Loucy (cell line): ENCODE measurements at regions not wholly inside any gene's neighbourhood (a gene's known extent, or its start where the extent isn't known, plus 50 kb on each side); places are given as distances from the start of the nearest gene placed in this dataset.

Experiments
- H2AFZ ChIP-seq: fragments of 200-600 bp; sonication (generic); 2 replicates; pipeline ENCODE4 v1.6.0; 2016; ENCODE audit warnings: antibody characterized with exemption, mild to moderate bottlenecking, low read length, moderate library complexity
- H3F3A ChIP-seq: fragments of 200-600 bp; 2 replicates; pipeline ENCODE4 v1.6.0; 2016; ENCODE audit warnings: antibody characterized with exemption, low read depth, mild to moderate bottlenecking
- H3K27me3 ChIP-seq: fragments of 200-600 bp; sonication (generic); 2 replicates; pipeline ENCODE4 v1.6.1; 2014; ENCODE audit warnings: low read length, mild to moderate bottlenecking; ENCODE audit not compliant: insufficient read depth, poor library complexity, severe bottlenecking
- H3K36me3 ChIP-seq: fragments of 200-600 bp; sonication (generic); 2 replicates; pipeline ENCODE4 v1.6.1; 2016; ENCODE audit warnings: low read length; ENCODE audit not compliant: insufficient read depth
- H3K4me1 ChIP-seq: fragments of 200-600 bp; sonication (generic); 2 replicates; pipeline ENCODE4 v1.5.1; 2014; ENCODE audit warnings: low read length, mild to moderate bottlenecking; ENCODE audit not compliant: insufficient read depth, poor library complexity, severe bottlenecking
- H3K4me2 ChIP-seq: fragments of 200-600 bp; sonication (generic); 2 replicates; pipeline ENCODE4 v1.6.0; 2014; ENCODE audit warnings: antibody characterized with exemption, low read length, low read depth, mild to moderate bottlenecking; ENCODE audit not compliant: poor library complexity, severe bottlenecking
- H3K4me3 ChIP-seq: fragments of 200-600 bp; sonication (generic); 2 replicates; pipeline ENCODE4 v1.5.1; 2014; ENCODE audit warnings: low read length, mild to moderate bottlenecking, mixed read lengths; ENCODE audit not compliant: poor library complexity, severe bottlenecking
- H3K79me2 ChIP-seq: fragments of 200-600 bp; sonication (generic); 2 replicates; pipeline ENCODE4 v1.6.1; 2014; ENCODE audit warnings: low read length; ENCODE audit not compliant: insufficient read depth
- H3K9ac ChIP-seq: fragments of 200-600 bp; sonication (generic); 2 replicates; pipeline ENCODE4 v1.6.0; 2014; ENCODE audit warnings: mild to moderate bottlenecking, low read depth, low read length, moderate library complexity; ENCODE audit not compliant: poor library complexity, severe bottlenecking
- H3K9me2 ChIP-seq: fragments of 200-600 bp; sonication (generic); replicated peaks from 2 replicates; pipeline ENCODE4 v1.6.1; 2016; ENCODE audit warnings: low read depth, low read length, mixed read lengths
- H3K9me3 ChIP-seq: fragments of 200-600 bp; sonication (generic); 2 replicates; pipeline ENCODE4 v1.6.1; 2014; ENCODE audit warnings: mild to moderate bottlenecking, antibody characterized with exemption, low read length, low read depth; ENCODE audit not compliant: insufficient read depth
- H4K20me1 ChIP-seq: fragments of 200-600 bp; sonication (generic); 2 replicates; pipeline ENCODE4 v1.6.0; 2014; ENCODE audit warnings: antibody characterized with exemption, low read length, mild to moderate bottlenecking; ENCODE audit not compliant: insufficient read depth, poor library complexity, severe bottlenecking
- EZH2phosphoT487 ChIP-seq: fragments of 200-600 bp; IDR thresholded peaks from 2 replicates; pipeline ENCODE4 v1.6.1; 2018; ENCODE audit warnings: antibody characterized with exemption, mild to moderate bottlenecking, moderate library complexity, borderline replicate concordance
- TF ChIP-seq, protein P1 (sequence below): fragments of 200-600 bp; sonication (generic); conservative IDR thresholded peaks from 2 replicates; pipeline ENCODE4 v1.5.1; 2014; ENCODE audit warnings: mild to moderate bottlenecking, antibody characterized with exemption, low read length

DNA sequence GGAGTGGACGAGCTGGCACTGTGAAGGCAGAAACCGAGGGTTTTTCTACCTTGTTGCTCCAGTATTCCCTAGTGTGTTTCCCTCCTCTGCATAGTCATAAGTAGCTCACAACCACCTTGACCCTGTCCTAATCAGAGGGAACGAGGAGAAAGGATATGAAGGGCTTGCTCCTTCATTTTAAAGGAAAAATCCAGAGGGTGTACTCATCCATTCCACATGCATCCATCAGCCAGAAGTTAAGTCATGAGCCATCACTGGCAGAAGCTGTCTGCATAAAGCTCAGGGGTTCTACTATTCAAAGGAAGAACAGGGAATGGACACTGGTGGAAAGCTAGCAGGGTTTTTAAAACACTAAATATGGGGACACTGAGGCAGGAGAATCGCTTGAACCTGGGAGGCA is 84.3 kb upstream of the FOXN3 start:
- H3K9ac ChIP-seq: no peak overlapping the region

DNA sequence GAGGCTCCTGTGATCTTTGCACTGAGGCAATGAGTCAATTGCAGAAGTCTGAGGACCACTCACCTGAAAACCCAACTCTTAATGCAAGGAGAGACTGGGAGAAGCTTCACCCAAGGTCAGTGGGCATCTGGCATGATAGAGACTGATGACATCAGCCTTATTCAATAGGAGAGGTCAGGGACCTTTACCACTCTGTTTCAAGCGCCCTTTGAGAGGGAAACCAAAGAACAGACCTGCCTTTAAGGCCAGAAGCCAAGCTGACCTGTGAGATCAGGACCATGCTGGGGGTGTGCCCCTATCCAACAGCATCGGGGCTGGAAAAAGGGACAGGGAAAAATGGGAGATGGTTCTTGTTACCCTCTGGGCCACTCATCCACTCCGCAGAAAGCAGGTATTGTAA is 83.3 kb upstream of the FOXN3 start:
- Histone ChIP-seq H2AFZ (no peak overlapping the region), H3K4me1 (peaks cover 9% of the 10 kb centered on the region), H3K9ac (no peak overlapping the region), H3K9me3 (no peaks in the 10 kb centered on the region), H3K9me2 (no peaks in the 10 kb centered on the region), H3F3A (no peaks in the 10 kb centered on the region), H3K4me3 (no peak overlapping the region), H3K79me2 (0 out of 2 replicates have a peak, but pooled peaks cover 5% of the 10 kb centered on the region), H3K36me3 (peaks cover 7% of the 10 kb centered on the region; the same call in 1 of the 2 replicates), H3K4me2 (no peak overlapping the region), H3K27me3 (no peaks in the 10 kb centered on the region), H4K20me1 (peaks cover 3% of the 10 kb centered on the region)
- no peak for TF ChIP-seq EZH2phosphoT487

More for the DNA sequence above, 84.3 kb upstream of the FOXN3 start:
- TF ChIP-seq, protein P1, sequence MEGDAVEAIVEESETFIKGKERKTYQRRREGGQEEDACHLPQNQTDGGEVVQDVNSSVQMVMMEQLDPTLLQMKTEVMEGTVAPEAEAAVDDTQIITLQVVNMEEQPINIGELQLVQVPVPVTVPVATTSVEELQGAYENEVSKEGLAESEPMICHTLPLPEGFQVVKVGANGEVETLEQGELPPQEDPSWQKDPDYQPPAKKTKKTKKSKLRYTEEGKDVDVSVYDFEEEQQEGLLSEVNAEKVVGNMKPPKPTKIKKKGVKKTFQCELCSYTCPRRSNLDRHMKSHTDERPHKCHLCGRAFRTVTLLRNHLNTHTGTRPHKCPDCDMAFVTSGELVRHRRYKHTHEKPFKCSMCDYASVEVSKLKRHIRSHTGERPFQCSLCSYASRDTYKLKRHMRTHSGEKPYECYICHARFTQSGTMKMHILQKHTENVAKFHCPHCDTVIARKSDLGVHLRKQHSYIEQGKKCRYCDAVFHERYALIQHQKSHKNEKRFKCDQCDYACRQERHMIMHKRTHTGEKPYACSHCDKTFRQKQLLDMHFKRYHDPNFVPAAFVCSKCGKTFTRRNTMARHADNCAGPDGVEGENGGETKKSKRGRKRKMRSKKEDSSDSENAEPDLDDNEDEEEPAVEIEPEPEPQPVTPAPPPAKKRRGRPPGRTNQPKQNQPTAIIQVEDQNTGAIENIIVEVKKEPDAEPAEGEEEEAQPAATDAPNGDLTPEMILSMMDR: no peak
- peaks cover 7% of the 10 kb centered on the region; the same call in 1 of the 2 replicates for H3K36me3 ChIP-seq
- H3K9me2 ChIP-seq: no peaks in the 10 kb centered on the region
- no peaks in the 10 kb centered on the region for H3F3A ChIP-seq
- peaks cover 3% of the 10 kb centered on the region for H4K20me1 ChIP-seq
- H3K79me2 ChIP-seq: 0 out of 2 replicates have a peak, but pooled peaks cover 5% of the 10 kb centered on the region
- no peaks in the 10 kb centered on the region for H3K9me3 ChIP-seq
- H3K4me3 ChIP-seq: no peak overlapping the region
- H2AFZ ChIP-seq: no peak overlapping the region
- H3K4me1 ChIP-seq: peaks cover 9% of the 10 kb centered on the region
- no peak overlapping the region for H3K4me2 ChIP-seq
- H3K27me3 ChIP-seq: no peaks in the 10 kb centered on the region

DNA sequence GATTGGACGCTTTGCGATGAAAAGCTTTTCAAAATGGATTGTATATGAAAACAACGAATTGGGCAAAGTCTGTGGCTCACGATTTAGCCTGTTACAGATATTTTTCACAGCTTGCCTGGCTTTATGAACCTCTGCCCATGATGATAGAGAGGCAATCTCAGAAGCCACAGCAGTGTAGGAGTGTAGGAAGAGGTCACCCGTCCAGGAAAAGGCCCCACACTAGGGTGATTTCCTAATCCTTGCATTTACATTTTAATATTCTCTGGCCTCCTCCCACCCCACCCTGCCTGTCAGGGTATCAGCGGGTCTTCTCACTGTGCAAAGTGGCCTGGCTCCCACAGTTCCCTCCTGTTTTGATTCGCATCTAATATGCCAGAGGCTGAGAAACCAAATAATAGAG is 81.8 kb upstream of the FOXN3 start:
- Histone ChIP-seq H3K4me2 (no peak overlapping the region), H3K4me3 (no peak overlapping the region), H3K79me2 (peaks cover 9% of the 10 kb centered on the region; the same call in 1 of the 2 replicates), H3F3A (no peaks in the 10 kb centered on the region), H3K27me3 (no peaks in the 10 kb centered on the region), H3K36me3 (peaks cover 7% of the 10 kb centered on the region; the same call in 1 of the 2 replicates), H3K4me1 (peaks cover 3% of the 10 kb centered on the region), H3K9me3 (no peaks in the 10 kb centered on the region), H4K20me1 (peaks cover 5% of the 10 kb centered on the region), H2AFZ (no peak overlapping the region), H3K9me2 (no peaks in the 10 kb centered on the region), H3K9ac (no peak overlapping the region)
- TF ChIP-seq, protein P1: no peak
- TF ChIP-seq EZH2phosphoT487: no peak

DNA sequence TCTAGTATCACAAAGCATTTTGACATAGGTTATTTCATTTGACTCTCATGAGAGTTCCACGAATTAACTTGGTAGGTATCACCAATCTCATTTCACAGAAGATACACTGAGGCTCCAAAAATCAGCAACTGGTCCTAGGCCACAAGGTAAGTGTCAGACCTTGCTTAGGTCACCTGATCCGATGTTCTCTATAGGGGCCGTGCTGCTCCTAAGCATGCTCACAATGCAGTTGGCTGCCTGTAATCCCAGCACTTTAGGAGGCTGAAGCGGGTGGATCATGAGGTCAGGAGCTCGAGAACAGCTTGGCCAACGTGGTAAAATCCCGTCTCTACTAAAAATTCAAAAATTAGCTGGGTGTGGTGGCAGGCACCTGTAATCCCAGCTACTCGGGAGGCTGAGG is 78.7 kb upstream of the FOXN3 start:
- H2AFZ ChIP-seq: no peak overlapping the region
- H3K9me3 ChIP-seq: no peaks in the 10 kb centered on the region
- H3K4me3 ChIP-seq: no peak overlapping the region
- peaks cover 7% of the 10 kb centered on the region; the same call in 1 of the 2 replicates for H3K36me3 ChIP-seq
- no peaks in the 10 kb centered on the region for H3K9me2 ChIP-seq
- no peak for TF ChIP-seq EZH2phosphoT487
- TF ChIP-seq, protein P1: no peak
- no peak overlapping the region for H3K4me2 ChIP-seq
- H3K79me2 ChIP-seq: peaks cover 13% of the 10 kb centered on the region; the same call in 1 of the 2 replicates
- no peak overlapping the region for H3K9ac ChIP-seq
- peaks cover 5% of the 10 kb centered on the region for H4K20me1 ChIP-seq
- peaks cover 3% of the 10 kb centered on the region for H3K4me1 ChIP-seq
- H3K27me3 ChIP-seq: no peaks in the 10 kb centered on the region
- H3F3A ChIP-seq: 0 out of 2 replicates have a peak, but pooled peaks cover 3% of the 10 kb centered on the region
